Esophagus squamous epithelium (tissue), 4 donors: ENCODE measurements at regions not wholly inside any gene's neighbourhood (a gene's known extent, or its start where the extent isn't known, plus 50 kb on each side); places are given as distances from the start of the nearest gene placed in this dataset.

Experiments used
- CTCF ChIP-seq, 6 experiments: fragments of 450-650 bp in 4 of 6; fragments of 200-600 bp in 2 of 6; sonication (generic) in 2 of 6; IDR thresholded peaks; one replicate each; pipeline ENCODE4 v1.5.1; 2016 to 2019; ENCODE audit warnings: antibody characterized with exemption in 6 of 6, mild to moderate bottlenecking in 4 of 6, moderate library complexity in 4 of 6
- POLR2A ChIP-seq, 4 donors: fragments of 450-650 bp; IDR thresholded peaks; one replicate each; pipeline ENCODE4 v1.6.1; 2017; ENCODE audit warnings: antibody characterized with exemption in 4 of 4, mild to moderate bottlenecking in 4 of 4, moderate library complexity in 3 of 4

GRCh38 chr7:131234719-131235488 is 92.8 kb upstream of the MKLN1 start:
- TF ChIP-seq CTCF (IDR thresholded peaks at IDR 0.05) = no peak
- TF ChIP-seq POLR2A (IDR thresholded peaks at IDR 0.05) = no peak
